Transverse colon (tissue), 4 donors: ENCODE measurements at regions not wholly inside any gene's neighbourhood (a gene's known extent, or its start where the extent isn't known, plus 50 kb on each side); places are given as distances from the start of the nearest gene placed in this dataset.

Experiments used
- EP300 ChIP-seq: sonication (generic); formaldehyde crosslinking; IDR thresholded peaks from one replicate; pipeline ENCODE4 v1.6.1; 2017; ENCODE audit warnings: antibody characterized with exemption, low read depth
- POLR2A ChIP-seq: fragments of 450-650 bp; IDR thresholded peaks from one replicate; pipeline ENCODE4 v1.6.1; 2016; ENCODE audit warnings: antibody characterized with exemption, mild to moderate bottlenecking, moderate library complexity
- POLR2AphosphoS5 ChIP-seq, 3 donors: sonication (generic); formaldehyde crosslinking; IDR thresholded peaks; one replicate each; pipeline ENCODE4 v1.6.1; 2016; ENCODE audit warnings: antibody characterized with exemption in 3 of 3
- TF ChIP-seq, protein P1 (sequence below), 5 experiments: fragments of 200-600 bp in 3 of 5; fragments of 450-650 bp in 2 of 5; sonication (generic) in 3 of 5; IDR thresholded peaks; 1 replicate in 2 of 5; 2 replicates in 3 of 5; pipeline ENCODE4 v1.5.1; 2016 to 2017; ENCODE audit warnings: antibody characterized with exemption in 5 of 5, inconsistent platforms in 3 of 5, mild to moderate bottlenecking in 2 of 5, moderate library complexity in 1 of 5

DNA sequence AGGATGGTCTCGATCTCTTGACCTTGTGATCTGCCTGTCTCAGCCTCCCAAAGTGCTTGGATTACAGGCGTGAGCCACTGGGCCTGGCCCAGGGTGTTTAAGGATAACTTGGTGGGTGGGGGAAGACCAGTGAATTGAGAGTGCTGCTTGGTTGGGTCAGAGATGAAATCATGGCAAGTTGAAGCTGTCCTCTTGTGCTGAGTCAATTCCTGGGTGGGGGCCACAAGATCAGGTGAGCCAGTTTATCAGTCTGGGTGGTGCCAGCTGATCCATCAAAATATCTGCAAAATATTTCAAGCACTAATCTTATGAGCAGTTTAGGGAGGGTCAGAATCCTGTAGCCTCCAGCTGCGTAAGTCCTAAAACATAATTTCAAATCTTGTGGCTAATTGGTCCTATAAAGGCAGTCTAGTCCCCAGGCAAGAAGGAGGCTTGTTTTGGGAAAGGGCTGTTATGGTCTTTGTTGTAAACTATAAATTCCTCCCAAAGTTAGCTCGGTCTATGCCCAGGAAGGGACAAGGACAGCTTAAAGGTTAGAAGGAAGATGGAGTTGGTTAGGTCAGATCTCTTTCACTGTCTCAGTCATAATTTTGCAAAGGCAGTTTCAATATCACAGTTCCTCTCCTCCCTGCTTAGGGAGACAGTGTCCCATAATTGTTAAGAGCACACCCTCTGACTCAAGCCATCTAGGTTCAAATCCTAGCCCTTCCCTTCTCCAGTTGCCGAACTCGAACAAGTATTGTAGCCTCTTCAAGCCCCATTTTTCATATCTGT is 66.8 kb upstream of the BACH1 start:
- TF ChIP-seq POLR2AphosphoS5 (IDR thresholded peaks at IDR 0.05) (no peak), POLR2A (no peak), EP300 (no peak)
- TF ChIP-seq, protein P1, sequence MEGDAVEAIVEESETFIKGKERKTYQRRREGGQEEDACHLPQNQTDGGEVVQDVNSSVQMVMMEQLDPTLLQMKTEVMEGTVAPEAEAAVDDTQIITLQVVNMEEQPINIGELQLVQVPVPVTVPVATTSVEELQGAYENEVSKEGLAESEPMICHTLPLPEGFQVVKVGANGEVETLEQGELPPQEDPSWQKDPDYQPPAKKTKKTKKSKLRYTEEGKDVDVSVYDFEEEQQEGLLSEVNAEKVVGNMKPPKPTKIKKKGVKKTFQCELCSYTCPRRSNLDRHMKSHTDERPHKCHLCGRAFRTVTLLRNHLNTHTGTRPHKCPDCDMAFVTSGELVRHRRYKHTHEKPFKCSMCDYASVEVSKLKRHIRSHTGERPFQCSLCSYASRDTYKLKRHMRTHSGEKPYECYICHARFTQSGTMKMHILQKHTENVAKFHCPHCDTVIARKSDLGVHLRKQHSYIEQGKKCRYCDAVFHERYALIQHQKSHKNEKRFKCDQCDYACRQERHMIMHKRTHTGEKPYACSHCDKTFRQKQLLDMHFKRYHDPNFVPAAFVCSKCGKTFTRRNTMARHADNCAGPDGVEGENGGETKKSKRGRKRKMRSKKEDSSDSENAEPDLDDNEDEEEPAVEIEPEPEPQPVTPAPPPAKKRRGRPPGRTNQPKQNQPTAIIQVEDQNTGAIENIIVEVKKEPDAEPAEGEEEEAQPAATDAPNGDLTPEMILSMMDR (IDR thresholded peaks at IDR 0.05): no peak
